A549 (cell line): ENCODE measurements at regions not wholly inside any gene's neighbourhood (a gene's known extent, or its start where the extent isn't known, plus 50 kb on each side); places are given as distances from the start of the nearest gene placed in this dataset.

Experiments used
- ATAC-seq, 2 experiments: fragments of 200-7000 bp in 1 of 2; fragments of >200 bp in 1 of 2; cut with Nextera tagmentation in 1 of 2; cut with Tn5 transposase in 1 of 2; 3 replicates each; pipeline versions ENCODE4 v1.8.0 to v1.9.1; 2018 to 2020; ENCODE audit warnings: mild to moderate bottlenecking in 1 of 2, moderate library complexity in 1 of 2
- CTCF ChIA-PET: fragments of 300-600 bp; sonication (Branson Sonifier 250); formaldehyde crosslinking; extraction: SDS; loops from one replicate; lab custom pipeline; 2021; ENCODE audit warnings: antibody characterized with exemption, inconsistent platforms; lab: Yijun Ruan, JAX
- POLR2A ChIA-PET: fragments of 350-600 bp; formaldehyde crosslinking; extraction: SDS; loops from one replicate; lab custom pipeline; 2021; ENCODE audit warnings: antibody characterized with exemption, inconsistent platforms; lab: Yijun Ruan, JAX
- DNase-seq, 2 experiments: peaks; one replicate each; pipeline versions ENCODE4 v3.0.0 to v3.0.0-alpha.2; 2011 to 2016; ENCODE audit warnings: low read depth in 1 of 2, low spot score in 1 of 2
- FAIRE-seq: peaks from 2 replicates; lab custom pipeline; 2011; peaks lifted over from hg19 to GRCh38; lab: Jason Lieb, UNC
- H3K27ac ChIP-seq, 2 experiments: fragments of >200 bp; sonication (Bioruptor Twin); formaldehyde crosslinking; 3 replicates each; pipeline ENCODE4 v1.5.1; 2016 to 2017
- H3K4me1 ChIP-seq: fragments of >200 bp; sonication (Bioruptor Twin); formaldehyde crosslinking; 3 replicates; pipeline ENCODE4 v1.6.1; 2016
- H3K4me2 ChIP-seq: fragments of >200 bp; sonication (Bioruptor Twin); formaldehyde crosslinking; 3 replicates; pipeline ENCODE4 v1.6.1; 2016
- H3K4me3 ChIP-seq: fragments of >200 bp; sonication (Bioruptor Twin); formaldehyde crosslinking; 3 replicates; pipeline ENCODE4 v1.5.1; 2016
- H3K9me3 ChIP-seq: fragments of >200 bp; sonication (Bioruptor Twin); formaldehyde crosslinking; 3 replicates; pipeline ENCODE4 v1.6.1; 2016
- BHLHE40 ChIP-seq: IDR thresholded peaks from 2 replicates; pipeline ENCODE4 v1.6.1; 2012; ENCODE audit warnings: low read depth, low read length, inconsistent platforms
- CBX2 ChIP-seq: fragments of 200-600 bp; sonication (generic); IDR thresholded peaks from 2 replicates; pipeline ENCODE4 v1.6.1; 2016; ENCODE audit warnings: low read depth, mild to moderate bottlenecking, borderline replicate concordance
- EHF ChIP-seq: fragments of 250-450 bp; sonication (Bioruptor Pico); IDR thresholded peaks from 2 replicates; pipeline ENCODE4 v1.5.0; 2020; ENCODE audit warnings: mild to moderate bottlenecking
- ESRRA ChIP-seq: fragments of 150-350 bp; IDR thresholded peaks from 2 replicates; pipeline ENCODE4 v1.6.1; 2014; ENCODE audit warnings: mild to moderate bottlenecking, low read length, borderline replicate concordance
- FOSL2 ChIP-seq, 2 experiments: fragments of 450-650 bp in 1 of 2; fragments of >200 bp in 1 of 2; sonication (Bioruptor Twin) in 1 of 2; formaldehyde crosslinking; IDR thresholded peaks; 2 replicates each; pipeline versions ENCODE4 v1.5.0 to v1.6.1; 2016 to 2020; ENCODE audit warnings: mild to moderate bottlenecking in 1 of 2, moderate library complexity in 1 of 2
- GATA3 ChIP-seq: IDR thresholded peaks from 2 replicates; pipeline ENCODE4 v1.6.1; 2012; ENCODE audit warnings: borderline replicate concordance
- HDAC2 ChIP-seq: fragments of 200-600 bp; sonication (generic); IDR thresholded peaks from 2 replicates; pipeline ENCODE4 v1.6.1; 2016
- HEYL ChIP-seq: fragments of 250-450 bp; sonication (Bioruptor Pico); IDR thresholded peaks from 2 replicates; pipeline ENCODE4 v1.8.0; 2021; ENCODE audit warnings: mild to moderate bottlenecking, moderate library complexity
- HOXA7 ChIP-seq: fragments of 250-450 bp; sonication (Bioruptor Pico); IDR thresholded peaks from 2 replicates; pipeline ENCODE4 v1.5.0; 2020; ENCODE audit warnings: mild to moderate bottlenecking, moderate library complexity
- HOXB13 ChIP-seq: fragments of 250-450 bp; sonication (Bioruptor Pico); IDR thresholded peaks from 2 replicates; pipeline ENCODE4 v1.5.0; 2020; ENCODE audit warnings: low read depth, mild to moderate bottlenecking, moderate library complexity
- JUNB ChIP-seq: fragments of >200 bp; sonication (Bioruptor Twin); formaldehyde crosslinking; IDR thresholded peaks from 2 replicates; pipeline ENCODE4 v1.6.1; 2016
- MAFK ChIP-seq: fragments of 450-650 bp; IDR thresholded peaks from 2 replicates; pipeline ENCODE4 v1.6.1; 2014; ENCODE audit not compliant: partially characterized antibody
- MAZ ChIP-seq: fragments of 150-350 bp; IDR thresholded peaks from 2 replicates; pipeline ENCODE4 v1.6.1; 2014; ENCODE audit warnings: antibody characterized with exemption, low read depth, low read length, borderline replicate concordance
- NPAS2 ChIP-seq: fragments of 250-450 bp; sonication (Bioruptor Pico); IDR thresholded peaks from 2 replicates; pipeline ENCODE4 v1.8.0; 2022; ENCODE audit warnings: mild to moderate bottlenecking, moderate library complexity, borderline replicate concordance
- NR3C1 ChIP-seq: fragments of >200 bp; sonication (Bioruptor Twin); formaldehyde crosslinking; IDR thresholded peaks from 3 replicates; pipeline ENCODE4 v1.6.1; 2017
- RARB ChIP-seq: fragments of 250-450 bp; sonication (Bioruptor Pico); IDR thresholded peaks from 2 replicates; pipeline ENCODE4 v1.8.0; 2021; ENCODE audit warnings: mild to moderate bottlenecking, moderate library complexity
- RNF2 ChIP-seq: fragments of 200-600 bp; sonication (generic); IDR thresholded peaks from 2 replicates; pipeline ENCODE4 v1.6.1; 2016; ENCODE audit warnings: low read depth, mild to moderate bottlenecking, antibody characterized with exemption, moderate library complexity, borderline replicate concordance
- SMC3 ChIP-seq: fragments of >200 bp; sonication (Bioruptor Twin); formaldehyde crosslinking; IDR thresholded peaks from 3 replicates; pipeline ENCODE4 v1.6.1; 2018; ENCODE audit warnings: inconsistent platforms
- SREBF2 ChIP-seq: fragments of 450-650 bp; IDR thresholded peaks from 2 replicates; pipeline ENCODE4 v1.6.1; 2014; ENCODE audit warnings: mild to moderate bottlenecking, moderate library complexity
- TFCP2L1 ChIP-seq: fragments of 250-450 bp; sonication (Bioruptor Pico); IDR thresholded peaks from 2 replicates; pipeline ENCODE4 v1.5.0; 2021; ENCODE audit warnings: mild to moderate bottlenecking
- TP53 ChIP-seq: fragments of 250-450 bp; sonication (Bioruptor Pico); IDR thresholded peaks from 2 replicates; pipeline ENCODE4 v1.5.0; 2021; ENCODE audit warnings: mild to moderate bottlenecking, moderate library complexity
- ZFP36 ChIP-seq: fragments of 450-650 bp; IDR thresholded peaks from 2 replicates; pipeline ENCODE4 v1.6.1; 2014; ENCODE audit warnings: borderline replicate concordance; ENCODE audit not compliant: partially characterized antibody
- ZNF302 ChIP-seq: fragments of 250-450 bp; sonication (Bioruptor Pico); IDR thresholded peaks from 2 replicates; pipeline ENCODE4 v1.9.0; 2021; ENCODE audit warnings: inconsistent platforms, mild to moderate bottlenecking, moderate library complexity
- WGBS: methylation state at CpG from one replicate; pipeline ENCODE4 v1.1.6; 2017; ENCODE audit errors: missing lambda C conversion rate; 5-methylcytosine and 5-hydroxymethylcytosine counted together
- TF ChIP-seq, protein P1 (sequence below): IDR thresholded peaks from 2 replicates; pipeline ENCODE4 v1.6.1; 2012; ENCODE audit warnings: low read depth, borderline replicate concordance
- TF ChIP-seq, protein P2 (sequence below): fragments of 150-350 bp; IDR thresholded peaks from 2 replicates; pipeline ENCODE4 v1.6.1; 2014; ENCODE audit warnings: low read depth, mild to moderate bottlenecking, low read length
- TF ChIP-seq, protein P3 (sequence below): fragments of 200-600 bp; sonication (generic); IDR thresholded peaks from 2 replicates; pipeline ENCODE4 v1.6.1; 2016; ENCODE audit warnings: antibody characterized with exemption, mild to moderate bottlenecking, moderate library complexity
- TF ChIP-seq, protein P4 (sequence below): fragments of 250-450 bp; sonication (Bioruptor Pico); IDR thresholded peaks from 2 replicates; pipeline ENCODE4 v1.5.0; 2020; ENCODE audit warnings: low read depth, mild to moderate bottlenecking, moderate library complexity
- TF ChIP-seq, protein P5 (sequence below): IDR thresholded peaks from 2 replicates; pipeline ENCODE4 v1.6.1; 2012

DNA sequence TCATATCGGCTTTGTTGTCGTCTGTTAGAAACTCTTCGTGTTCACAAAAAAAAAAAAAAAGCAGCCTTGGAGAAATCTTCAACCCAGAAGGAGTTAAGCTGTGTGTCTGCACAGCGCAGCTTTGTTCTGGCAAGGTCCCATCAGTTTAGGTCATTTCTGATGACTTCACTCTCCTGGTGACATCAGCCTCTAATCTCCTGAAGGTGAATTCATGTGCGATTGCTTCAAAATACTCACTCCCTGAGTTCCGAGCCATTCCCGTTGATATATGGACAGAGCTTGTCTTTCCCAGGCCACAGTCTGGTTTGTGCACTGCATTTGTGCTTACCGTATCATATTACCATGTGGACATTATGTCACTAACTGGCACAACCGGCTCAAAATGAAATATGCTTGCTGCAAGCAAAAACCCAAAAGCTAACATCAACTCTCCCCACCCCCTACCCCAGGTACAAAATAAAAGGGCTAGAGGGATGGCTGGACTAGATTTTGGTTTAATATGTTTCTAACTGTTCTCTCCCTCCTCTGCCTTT is 342.4 kb downstream of the KCNRG start:
- H3K4me1 ChIP-seq, result peaks cover 3% of the 10 kb centered on the region; the same call in 1 of the 3 replicates
- WGBS, result 86% methylated on average over 9 of the region's 9 CpGs
- H3K27ac ChIP-seq, result no peak overlapping the region
- H3K4me3 ChIP-seq, result no peak overlapping the region
- no peaks in the 10 kb centered on the region for H3K9me3 ChIP-seq
- ATAC-seq, result no peak
- FAIRE-seq, result no peak
- no peak overlapping the region for H3K4me2 ChIP-seq
- no peak for TF ChIP-seq TFCP2L1 (CRISPR knock-in tag)
- TF ChIP-seq, protein P1, sequence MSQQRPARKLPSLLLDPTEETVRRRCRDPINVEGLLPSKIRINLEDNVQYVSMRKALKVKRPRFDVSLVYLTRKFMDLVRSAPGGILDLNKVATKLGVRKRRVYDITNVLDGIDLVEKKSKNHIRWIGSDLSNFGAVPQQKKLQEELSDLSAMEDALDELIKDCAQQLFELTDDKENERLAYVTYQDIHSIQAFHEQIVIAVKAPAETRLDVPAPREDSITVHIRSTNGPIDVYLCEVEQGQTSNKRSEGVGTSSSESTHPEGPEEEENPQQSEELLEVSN, result no peak
- TF ChIP-seq HDAC2, result no peak
- TF ChIP-seq, protein P2, sequence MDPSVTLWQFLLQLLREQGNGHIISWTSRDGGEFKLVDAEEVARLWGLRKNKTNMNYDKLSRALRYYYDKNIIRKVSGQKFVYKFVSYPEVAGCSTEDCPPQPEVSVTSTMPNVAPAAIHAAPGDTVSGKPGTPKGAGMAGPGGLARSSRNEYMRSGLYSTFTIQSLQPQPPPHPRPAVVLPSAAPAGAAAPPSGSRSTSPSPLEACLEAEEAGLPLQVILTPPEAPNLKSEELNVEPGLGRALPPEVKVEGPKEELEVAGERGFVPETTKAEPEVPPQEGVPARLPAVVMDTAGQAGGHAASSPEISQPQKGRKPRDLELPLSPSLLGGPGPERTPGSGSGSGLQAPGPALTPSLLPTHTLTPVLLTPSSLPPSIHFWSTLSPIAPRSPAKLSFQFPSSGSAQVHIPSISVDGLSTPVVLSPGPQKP, result no peak
- TF ChIP-seq ZFP36, result no peak
- TF ChIP-seq SREBF2, result no peak
- no peak for TF ChIP-seq RNF2
- no peak for TF ChIP-seq RARB (CRISPR knock-in tag)
- TF ChIP-seq, protein P3, sequence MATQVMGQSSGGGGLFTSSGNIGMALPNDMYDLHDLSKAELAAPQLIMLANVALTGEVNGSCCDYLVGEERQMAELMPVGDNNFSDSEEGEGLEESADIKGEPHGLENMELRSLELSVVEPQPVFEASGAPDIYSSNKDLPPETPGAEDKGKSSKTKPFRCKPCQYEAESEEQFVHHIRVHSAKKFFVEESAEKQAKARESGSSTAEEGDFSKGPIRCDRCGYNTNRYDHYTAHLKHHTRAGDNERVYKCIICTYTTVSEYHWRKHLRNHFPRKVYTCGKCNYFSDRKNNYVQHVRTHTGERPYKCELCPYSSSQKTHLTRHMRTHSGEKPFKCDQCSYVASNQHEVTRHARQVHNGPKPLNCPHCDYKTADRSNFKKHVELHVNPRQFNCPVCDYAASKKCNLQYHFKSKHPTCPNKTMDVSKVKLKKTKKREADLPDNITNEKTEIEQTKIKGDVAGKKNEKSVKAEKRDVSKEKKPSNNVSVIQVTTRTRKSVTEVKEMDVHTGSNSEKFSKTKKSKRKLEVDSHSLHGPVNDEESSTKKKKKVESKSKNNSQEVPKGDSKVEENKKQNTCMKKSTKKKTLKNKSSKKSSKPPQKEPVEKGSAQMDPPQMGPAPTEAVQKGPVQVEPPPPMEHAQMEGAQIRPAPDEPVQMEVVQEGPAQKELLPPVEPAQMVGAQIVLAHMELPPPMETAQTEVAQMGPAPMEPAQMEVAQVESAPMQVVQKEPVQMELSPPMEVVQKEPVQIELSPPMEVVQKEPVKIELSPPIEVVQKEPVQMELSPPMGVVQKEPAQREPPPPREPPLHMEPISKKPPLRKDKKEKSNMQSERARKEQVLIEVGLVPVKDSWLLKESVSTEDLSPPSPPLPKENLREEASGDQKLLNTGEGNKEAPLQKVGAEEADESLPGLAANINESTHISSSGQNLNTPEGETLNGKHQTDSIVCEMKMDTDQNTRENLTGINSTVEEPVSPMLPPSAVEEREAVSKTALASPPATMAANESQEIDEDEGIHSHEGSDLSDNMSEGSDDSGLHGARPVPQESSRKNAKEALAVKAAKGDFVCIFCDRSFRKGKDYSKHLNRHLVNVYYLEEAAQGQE, result no peak
- no peak for TF ChIP-seq HOXA7 (CRISPR knock-in tag)
- TF ChIP-seq, protein P4, sequence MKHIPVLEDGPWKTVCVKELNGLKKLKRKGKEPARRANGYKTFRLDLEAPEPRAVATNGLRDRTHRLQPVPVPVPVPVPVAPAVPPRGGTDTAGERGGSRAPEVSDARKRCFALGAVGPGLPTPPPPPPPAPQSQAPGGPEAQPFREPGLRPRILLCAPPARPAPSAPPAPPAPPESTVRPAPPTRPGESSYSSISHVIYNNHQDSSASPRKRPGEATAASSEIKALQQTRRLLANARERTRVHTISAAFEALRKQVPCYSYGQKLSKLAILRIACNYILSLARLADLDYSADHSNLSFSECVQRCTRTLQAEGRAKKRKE, result no peak
- no peak for TF ChIP-seq NR3C1
- TF ChIP-seq, protein P5, sequence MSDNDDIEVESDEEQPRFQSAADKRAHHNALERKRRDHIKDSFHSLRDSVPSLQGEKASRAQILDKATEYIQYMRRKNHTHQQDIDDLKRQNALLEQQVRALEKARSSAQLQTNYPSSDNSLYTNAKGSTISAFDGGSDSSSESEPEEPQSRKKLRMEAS, result no peak
- no peak for TF ChIP-seq EHF (CRISPR knock-in tag)
- no peak for DNase-seq
- ChIA-PET POLR2A (no interaction called here), CTCF (no interaction called here)

DNA sequence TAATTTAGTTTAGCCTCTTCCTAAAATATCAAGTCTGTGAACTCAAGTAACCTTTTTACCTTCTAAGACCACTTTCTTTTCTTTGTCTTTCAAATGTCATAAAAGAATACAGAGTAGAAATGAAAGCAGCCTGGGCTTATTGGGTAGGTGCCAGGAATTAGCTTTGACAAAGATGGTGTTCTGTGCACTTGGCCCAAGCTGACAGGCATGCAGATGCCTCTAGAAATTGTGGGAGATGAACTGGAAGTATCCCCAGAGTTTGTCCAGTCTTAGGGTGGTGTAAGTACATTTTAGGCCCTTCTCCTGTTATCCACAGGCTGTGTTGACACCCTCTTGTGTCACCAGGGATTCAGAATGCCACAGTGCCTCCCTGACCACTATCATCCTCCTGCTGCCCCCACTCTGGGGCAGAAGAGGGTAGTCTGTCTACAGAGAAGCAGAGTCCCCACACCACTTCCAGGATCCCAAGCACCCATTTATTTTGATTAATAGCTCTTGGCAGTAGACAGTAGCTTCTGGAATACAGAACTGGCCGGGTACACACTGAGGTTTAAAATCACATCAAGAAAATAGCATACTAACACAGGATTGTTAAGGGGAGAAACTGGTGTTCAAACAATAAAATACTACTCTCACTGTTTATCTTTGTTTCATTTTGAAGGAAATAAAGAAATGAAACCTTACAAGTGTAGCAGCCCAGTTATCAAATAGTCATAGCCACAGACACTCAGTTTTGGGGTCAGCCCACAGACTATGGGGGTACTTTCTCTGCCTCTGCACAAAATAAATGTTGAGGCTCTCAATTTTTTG is 343.2 kb downstream of the KCNRG start:
- CTCF ChIA-PET, result no interaction called here
- 68% methylated on average over 1 of the region's 1 CpG for WGBS
- ATAC-seq, result no peak
- FAIRE-seq, result no peak
- TF ChIP-seq TFCP2L1 (CRISPR knock-in tag) (no peak), CBX2 (no peak), HEYL (CRISPR knock-in tag) (no peak), FOSL2 (IDR thresholded peaks at IDR 0.05) (no peak), FOSL2 (CRISPR knock-in tag; IDR thresholded peaks at IDR 0.05) (no peak), SMC3 (no peak), HOXA7 (CRISPR knock-in tag) (no peak), MAZ (no peak), GATA3 (no peak), BHLHE40 (no peak), MAFK (no peak), NPAS2 (no peak), HOXB13 (no peak), JUNB (no peak), ZNF302 (CRISPR knock-in tag) (no peak), ESRRA (no peak), TP53 (CRISPR knock-in tag) (no peak)
- TF ChIP-seq, protein P4, result no peak
- no peak overlapping the region for H3K4me2 ChIP-seq
- no peak for DNase-seq
- H3K4me1 ChIP-seq, result peaks cover 3% of the 10 kb centered on the region; the same call in 1 of the 3 replicates
- POLR2A ChIA-PET, result no interaction called here
- no peak overlapping the region for H3K4me3 ChIP-seq
- H3K27ac ChIP-seq, result no peak overlapping the region
- no peaks in the 10 kb centered on the region for H3K9me3 ChIP-seq
